NCI-H2171 (cell line): ENCODE measurements at regions not wholly inside any gene's neighbourhood (a gene's known extent, or its start where the extent isn't known, plus 50 kb on each side); places are given as distances from the start of the nearest gene placed in this dataset.
"Not testable (repeated sequence)": the region's sequence is repeated elsewhere in the genome, so short reads cannot be mapped to it uniquely, and the experiment has no call there.

Experiments
- DNase-seq: peaks from one replicate; lab custom pipeline; 2025; lab: John Stamatoyannopoulos, UW

- no peak for DNase-seq
Measured at GRCh38 chr16:47905771-47906170, 250.0 kb downstream of the ABCC12 start.

- DNase-seq: no peak
Measured at GRCh38 chr16:47904691-47905090, 251.1 kb downstream of the ABCC12 start.

GRCh38 chr16:47903470-47903869 lies 252.3 kb downstream of the ABCC12 start:
- DNase-seq: no peak

- not testable (repeated sequence) for DNase-seq
Measured at GRCh38 chr16:47897105-47897504, 258.7 kb downstream of the ABCC12 start.

GRCh38 chr16:47895146-47895545 lies 260.6 kb downstream of the ABCC12 start:
- no peak for DNase-seq

- DNase-seq: no peak
Measured at GRCh38 chr16:47892999-47893398, 262.8 kb downstream of the ABCC12 start.

GRCh38 chr16:47888734-47889133 lies 267.1 kb downstream of the ABCC12 start:
- DNase-seq: no peak

GRCh38 chr16:47888142-47888541 lies 267.7 kb downstream of the ABCC12 start:
- DNase-seq: no peak

GRCh38 chr16:47887496-47887895 lies 268.3 kb downstream of the ABCC12 start:
- DNase-seq: no peak

GRCh38 chr16:47886631-47887415 lies 269.0 kb downstream of the ABCC12 start:
- DNase-seq: no peak

- no peak for DNase-seq
Measured at GRCh38 chr16:47886139-47886538, 269.7 kb downstream of the ABCC12 start.

- DNase-seq: no peak
Measured at GRCh38 chr16:47885489-47885888, 270.3 kb downstream of the ABCC12 start.

GRCh38 chr16:47884116-47884725 lies 271.6 kb downstream of the ABCC12 start:
- DNase-seq: no peak

- DNase-seq: no peak
Measured at GRCh38 chr16:47881574-47881973, 274.2 kb downstream of the ABCC12 start.

GRCh38 chr16:47880653-47881052 lies 275.1 kb downstream of the ABCC12 start:
- DNase-seq: no peak

- DNase-seq: no peak
Measured at GRCh38 chr16:47877166-47877565, 278.6 kb downstream of the ABCC12 start.

GRCh38 chr16:47876511-47876910 lies 279.3 kb downstream of the ABCC12 start:
- no peak for DNase-seq

- no peak for DNase-seq
Measured at GRCh38 chr16:47873434-47873833, 282.4 kb downstream of the ABCC12 start.

GRCh38 chr16:47872225-47872624 lies 283.6 kb downstream of the ABCC12 start:
- no peak for DNase-seq

- DNase-seq: no peak
Measured at GRCh38 chr16:47866423-47866822, 289.4 kb downstream of the ABCC12 start.

- no peak for DNase-seq
Measured at GRCh38 chr16:47865337-47865855, 290.4 kb downstream of the ABCC12 start.

GRCh38 chr16:47864262-47864661 lies 291.5 kb downstream of the ABCC12 start:
- not testable (repeated sequence) for DNase-seq

- DNase-seq: no peak
Measured at GRCh38 chr16:47861999-47862398, 293.8 kb downstream of the ABCC12 start.
